Omental fat pad (tissue), 3 donors: ENCODE measurements at regions not wholly inside any gene's neighbourhood (a gene's known extent, or its start where the extent isn't known, plus 50 kb on each side); places are given as distances from the start of the nearest gene placed in this dataset.

ENCODE experiments used
- ATAC-seq: fragments of 150-250 bp; one replicate; pipeline ENCODE4 v1.9.1; 2016; ENCODE audit warnings: mild to moderate bottlenecking, moderate library complexity; ENCODE audit not compliant: low FRiP score
- DNase-seq: peaks from one replicate; pipeline ENCODE4 v3.0.0-alpha.2; 2019; ENCODE audit warnings: low spot score
- CTCF ChIP-seq, 3 donors: fragments of 450-650 bp; IDR thresholded peaks; one replicate each; pipeline ENCODE4 v1.5.1; 2016 to 2017; ENCODE audit warnings: antibody characterized with exemption in 3 of 3, mild to moderate bottlenecking in 3 of 3, moderate library complexity in 2 of 3

GRCh38 chr2:216920143-216920876 is 60.4 kb upstream of the TNP1 start:
- ATAC-seq: no peak
- no peak for TF ChIP-seq CTCF (IDR thresholded peaks at IDR 0.05)
- no peak for DNase-seq

GRCh38 chr2:216918088-216918680 is 58.3 kb upstream of the TNP1 start:
- ATAC-seq (no peak), DNase-seq (no peak)
- no peak for TF ChIP-seq CTCF (IDR thresholded peaks at IDR 0.05)

DNA sequence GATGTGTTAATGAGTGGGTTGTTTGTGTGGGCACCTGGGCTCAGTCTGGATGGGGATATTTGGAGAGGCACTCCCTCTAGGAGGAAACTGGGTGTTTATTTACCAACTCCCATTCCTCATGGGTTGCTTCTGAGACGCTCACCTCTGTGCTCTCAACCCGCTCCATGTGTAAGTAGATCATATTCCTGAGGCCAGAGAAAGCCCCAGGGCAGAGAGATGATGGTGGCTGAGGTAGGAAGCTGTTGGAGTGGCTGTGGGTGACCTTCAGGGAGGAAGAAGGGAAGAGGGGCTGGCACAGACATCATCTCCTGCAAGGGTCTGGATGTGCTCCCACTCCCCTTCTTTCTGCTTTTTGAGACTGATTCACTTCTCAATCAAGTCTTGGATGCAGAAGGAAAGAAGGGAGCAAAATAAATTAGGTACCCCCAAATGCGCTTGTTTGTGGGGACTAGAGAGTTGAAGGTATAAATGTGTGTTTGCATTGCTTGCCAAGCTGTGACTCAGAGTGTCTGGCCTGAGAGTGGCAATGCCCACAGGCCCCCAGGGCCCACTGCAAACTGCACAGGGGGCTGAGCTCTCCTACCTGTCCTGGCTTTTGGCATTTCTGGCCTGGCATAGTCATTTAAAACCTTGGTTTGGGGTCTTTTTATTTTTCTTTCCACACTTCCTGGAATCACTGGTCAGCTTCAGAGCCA is 57.2 kb upstream of the TNP1 start:
- no peak for ATAC-seq
- DNase-seq: no peak
- TF ChIP-seq CTCF (IDR thresholded peaks at IDR 0.05): no peak

GRCh38 chr2:216915557-216916150 is 55.8 kb upstream of the TNP1 start:
- DNase-seq (no peak), ATAC-seq (no peak)
- TF ChIP-seq CTCF (IDR thresholded peaks at IDR 0.05): no peak

- no peak for TF ChIP-seq CTCF (IDR thresholded peaks at IDR 0.05)
- no peak for ATAC-seq
- no peak for DNase-seq
These were observed 54.6 kb upstream of the TNP1 start for GRCh38 chr2:216914491-216914890.

- TF ChIP-seq CTCF (IDR thresholded peaks at IDR 0.05): no peak
- ATAC-seq (no peak), DNase-seq (no peak)
These were observed 52.0 kb upstream of the TNP1 start for GRCh38 chr2:216911886-216912285.
